Mammary epithelial cell (primary cell): ENCODE measurements at regions not wholly inside any gene's neighbourhood (a gene's known extent, or its start where the extent isn't known, plus 50 kb on each side); places are given as distances from the start of the nearest gene placed in this dataset.

ENCODE experiments used
- EZH2 ChIP-seq: IDR thresholded peaks from 2 replicates; pipeline ENCODE4 v1.6.1; 2012; ENCODE audit warnings: low read length, inconsistent platforms, borderline replicate concordance
- TF ChIP-seq, protein P1 (sequence below), 2 donors: IDR thresholded peaks in 1 of 2; conservative IDR thresholded peaks in 1 of 2; 2 replicates each; pipeline ENCODE4 v1.5.1; 2011 to 2012; ENCODE audit warnings: inconsistent platforms in 2 of 2, low read length in 2 of 2, mild to moderate bottlenecking in 2 of 2, control low read depth in 1 of 2, low read depth in 1 of 2; ENCODE audit not compliant: insufficient read depth in 1 of 2; ENCODE audit errors: extremely low read depth in 1 of 2

DNA sequence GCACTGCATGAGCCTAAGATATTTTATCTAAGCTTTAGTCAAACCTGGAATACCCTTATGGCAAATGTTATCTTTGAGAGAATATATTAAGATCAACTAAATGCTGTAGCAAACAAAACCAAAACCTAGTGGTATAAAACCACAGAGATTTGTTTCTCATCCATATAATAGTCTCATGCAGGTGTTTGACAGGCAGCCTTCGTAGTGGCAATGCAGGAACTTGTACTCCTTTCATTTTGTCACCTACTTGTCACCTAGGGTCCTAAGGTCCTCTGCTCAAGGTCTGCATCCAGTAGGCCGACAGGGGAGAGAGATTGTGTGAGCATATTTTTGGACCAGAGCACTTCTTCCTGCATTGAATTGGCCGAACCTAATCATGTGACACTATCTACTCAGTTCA is 352.6 kb downstream of the GPR37 start:
- TF ChIP-seq, protein P1, sequence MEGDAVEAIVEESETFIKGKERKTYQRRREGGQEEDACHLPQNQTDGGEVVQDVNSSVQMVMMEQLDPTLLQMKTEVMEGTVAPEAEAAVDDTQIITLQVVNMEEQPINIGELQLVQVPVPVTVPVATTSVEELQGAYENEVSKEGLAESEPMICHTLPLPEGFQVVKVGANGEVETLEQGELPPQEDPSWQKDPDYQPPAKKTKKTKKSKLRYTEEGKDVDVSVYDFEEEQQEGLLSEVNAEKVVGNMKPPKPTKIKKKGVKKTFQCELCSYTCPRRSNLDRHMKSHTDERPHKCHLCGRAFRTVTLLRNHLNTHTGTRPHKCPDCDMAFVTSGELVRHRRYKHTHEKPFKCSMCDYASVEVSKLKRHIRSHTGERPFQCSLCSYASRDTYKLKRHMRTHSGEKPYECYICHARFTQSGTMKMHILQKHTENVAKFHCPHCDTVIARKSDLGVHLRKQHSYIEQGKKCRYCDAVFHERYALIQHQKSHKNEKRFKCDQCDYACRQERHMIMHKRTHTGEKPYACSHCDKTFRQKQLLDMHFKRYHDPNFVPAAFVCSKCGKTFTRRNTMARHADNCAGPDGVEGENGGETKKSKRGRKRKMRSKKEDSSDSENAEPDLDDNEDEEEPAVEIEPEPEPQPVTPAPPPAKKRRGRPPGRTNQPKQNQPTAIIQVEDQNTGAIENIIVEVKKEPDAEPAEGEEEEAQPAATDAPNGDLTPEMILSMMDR (conservative IDR thresholded peaks at IDR 0.05 in 1 of 2, IDR thresholded peaks at IDR 0.05 in 1 of 2; ENCODE audit: extremely low read depth in 1 of 2, insufficient read depth in 1 of 2, low read depth in 1 of 2, low read length in 2 of 2): no peak
- TF ChIP-seq EZH2: no peak
